Breast epithelium (tissue), 4 donors: ENCODE measurements at regions not wholly inside any gene's neighbourhood (a gene's known extent, or its start where the extent isn't known, plus 50 kb on each side); places are given as distances from the start of the nearest gene placed in this dataset.
A peak's percentile ranks its signal among the peaks of the same experiment; 100 is the strongest.

Experiments
- DNase-seq, 2 donors: peaks; one replicate each; pipeline ENCODE4 v3.0.0-alpha.2; 2019; ENCODE audit warnings: low spot score in 2 of 2
- H3K27ac ChIP-seq, 2 donors: fragments of 200-600 bp; sonication (generic) in 1 of 2; one replicate each; pipeline ENCODE4 v1.5.1; 2016 to 2019; ENCODE audit warnings: mild to moderate bottlenecking in 1 of 2
- H3K27me3 ChIP-seq, 2 donors: fragments of 200-600 bp; sonication (generic) in 1 of 2; one replicate each; pipeline versions ENCODE4 v1.5.1 to v1.6.0; 2017 to 2019; ENCODE audit warnings: control low read depth in 1 of 2, mild to moderate bottlenecking in 1 of 2
- H3K36me3 ChIP-seq: fragments of 200-600 bp; one replicate; pipeline ENCODE4 v1.5.1; 2019
- H3K4me1 ChIP-seq, 2 donors: fragments of 200-600 bp; sonication (generic); one replicate each; pipeline ENCODE4 v1.5.1; 2016 to 2019; ENCODE audit warnings: control low read depth in 1 of 2
- H3K4me3 ChIP-seq, 3 donors: fragments of 200-600 bp; sonication (generic); 1 replicate in 2 of 3; 2 replicates in 1 of 3; pipeline ENCODE4 v1.5.1; 2016 to 2019; ENCODE audit warnings: mild to moderate bottlenecking in 3 of 3, moderate library complexity in 2 of 3
- H3K9me3 ChIP-seq, 2 donors: fragments of 200-600 bp; sonication (generic) in 1 of 2; one replicate each; pipeline ENCODE4 v1.5.1; 2016 to 2019; ENCODE audit warnings: control low read depth in 1 of 2
- CTCF ChIP-seq, 3 donors: fragments of 450-650 bp; IDR thresholded peaks; one replicate each; pipeline ENCODE4 v1.5.1; 2016 to 2017; ENCODE audit warnings: antibody characterized with exemption in 3 of 3, mild to moderate bottlenecking in 3 of 3, moderate library complexity in 3 of 3
- POLR2A ChIP-seq: fragments of 450-650 bp; IDR thresholded peaks from one replicate; pipeline ENCODE4 v1.6.1; 2016; ENCODE audit warnings: antibody characterized with exemption, mild to moderate bottlenecking, moderate library complexity
- POLR2AphosphoS5 ChIP-seq, 3 donors: sonication (generic); formaldehyde crosslinking; IDR thresholded peaks; one replicate each; pipeline ENCODE4 v1.6.1; 2017; ENCODE audit warnings: antibody characterized with exemption in 3 of 3
- intact Hi-C: fragments of 100-400 bp; cut with DNase I; formaldehyde crosslinking; loops from one replicate; pipeline ENCODE4 v1.15.1; 2023; ENCODE audit warnings: low total_unique reads

GRCh38 chr15:91407269-91407889, 307.3 kb downstream of the SV2B start:
- no peak overlapping the region for H3K4me3 ChIP-seq
- H3K4me1 ChIP-seq: no peaks in the 10 kb centered on the region
- H3K27me3 ChIP-seq: no peaks in the 10 kb centered on the region
- intact Hi-C loops: no loop called here
- DNase-seq: no peak
- no peak overlapping the region for H3K27ac ChIP-seq
- no peaks in the 10 kb centered on the region for H3K36me3 ChIP-seq
- H3K9me3 ChIP-seq: no peaks in the 10 kb centered on the region
- no peak for TF ChIP-seq CTCF (IDR thresholded peaks at IDR 0.05)
- TF ChIP-seq POLR2AphosphoS5 (IDR thresholded peaks at IDR 0.05): no peak
- no peak for TF ChIP-seq POLR2A

DNA sequence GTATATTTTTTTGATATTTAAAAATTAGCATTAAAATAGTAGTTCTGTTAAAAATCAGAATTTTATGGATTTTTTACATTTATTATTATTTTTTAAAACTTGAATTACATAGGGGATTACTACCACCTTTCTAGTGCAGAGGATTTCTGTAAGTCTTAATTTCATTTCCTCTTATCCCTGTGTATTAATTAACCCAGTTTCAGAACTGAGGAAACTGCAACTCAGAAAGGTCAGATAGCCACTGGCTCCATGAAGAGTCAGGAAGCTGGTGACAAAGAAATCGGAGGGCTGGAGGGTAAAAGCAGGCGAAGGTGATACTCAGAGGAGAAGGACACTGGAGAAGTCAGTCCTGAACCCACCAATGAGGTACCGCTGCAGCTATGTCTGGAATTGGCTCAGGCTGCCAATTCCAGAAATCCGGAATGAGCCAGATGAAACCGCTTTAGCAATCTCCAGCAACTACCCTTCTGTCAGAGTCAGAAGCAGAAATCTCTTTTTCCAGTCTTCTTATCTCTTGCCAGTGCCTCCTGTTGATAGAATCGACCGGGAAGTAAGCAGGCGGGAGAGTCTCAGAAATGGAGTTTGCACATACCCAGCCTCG, 308.5 kb downstream of the SV2B start:
- Histone ChIP-seq H3K4me1 (no peaks in the 10 kb centered on the region), H3K27me3 (no peaks in the 10 kb centered on the region), H3K36me3 (no peaks in the 10 kb centered on the region), H3K27ac (peak overlapping the region in 1 of 2 donors; percentile 48), H3K4me3 (peak overlapping the region in 1 of 3 donors; percentile 20), H3K9me3 (no peaks in the 10 kb centered on the region)
- DNase-seq: no peak
- TF ChIP-seq CTCF (IDR thresholded peaks at IDR 0.05) (no peak), POLR2AphosphoS5 (IDR thresholded peaks at IDR 0.05) (no peak), POLR2A (no peak)
- intact Hi-C loops: no loop called here

- TF ChIP-seq POLR2A (no peak), POLR2AphosphoS5 (IDR thresholded peaks at IDR 0.05) (no peak), CTCF (IDR thresholded peaks at IDR 0.05) (no peak)
Observed at GRCh38 chr15:91409387-91409786, 309.3 kb downstream of the SV2B start.

GRCh38 chr15:91411586-91411985, 311.5 kb downstream of the SV2B start:
- Histone ChIP-seq H3K4me1 (no peaks in the 10 kb centered on the region), H3K27ac (no peak overlapping the region), H3K4me3 (no peak overlapping the region), H3K9me3 (no peaks in the 10 kb centered on the region), H3K27me3 (no peaks in the 10 kb centered on the region), H3K36me3 (no peaks in the 10 kb centered on the region)
- DNase-seq: no peak
- intact Hi-C loops: no loop called here
- TF ChIP-seq POLR2AphosphoS5 (IDR thresholded peaks at IDR 0.05) (no peak), POLR2A (no peak), CTCF (IDR thresholded peaks at IDR 0.05) (no peak)

More at GRCh38 chr15:91409387-91409786, 309.3 kb downstream of the SV2B start:
- H3K36me3 ChIP-seq: no peaks in the 10 kb centered on the region
- DNase-seq: no peak
- H3K27ac ChIP-seq: no peak overlapping the region
- intact Hi-C loops: no loop called here
- H3K9me3 ChIP-seq: no peaks in the 10 kb centered on the region
- no peaks in the 10 kb centered on the region for H3K27me3 ChIP-seq
- no peak overlapping the region for H3K4me3 ChIP-seq
- no peaks in the 10 kb centered on the region for H3K4me1 ChIP-seq

DNA sequence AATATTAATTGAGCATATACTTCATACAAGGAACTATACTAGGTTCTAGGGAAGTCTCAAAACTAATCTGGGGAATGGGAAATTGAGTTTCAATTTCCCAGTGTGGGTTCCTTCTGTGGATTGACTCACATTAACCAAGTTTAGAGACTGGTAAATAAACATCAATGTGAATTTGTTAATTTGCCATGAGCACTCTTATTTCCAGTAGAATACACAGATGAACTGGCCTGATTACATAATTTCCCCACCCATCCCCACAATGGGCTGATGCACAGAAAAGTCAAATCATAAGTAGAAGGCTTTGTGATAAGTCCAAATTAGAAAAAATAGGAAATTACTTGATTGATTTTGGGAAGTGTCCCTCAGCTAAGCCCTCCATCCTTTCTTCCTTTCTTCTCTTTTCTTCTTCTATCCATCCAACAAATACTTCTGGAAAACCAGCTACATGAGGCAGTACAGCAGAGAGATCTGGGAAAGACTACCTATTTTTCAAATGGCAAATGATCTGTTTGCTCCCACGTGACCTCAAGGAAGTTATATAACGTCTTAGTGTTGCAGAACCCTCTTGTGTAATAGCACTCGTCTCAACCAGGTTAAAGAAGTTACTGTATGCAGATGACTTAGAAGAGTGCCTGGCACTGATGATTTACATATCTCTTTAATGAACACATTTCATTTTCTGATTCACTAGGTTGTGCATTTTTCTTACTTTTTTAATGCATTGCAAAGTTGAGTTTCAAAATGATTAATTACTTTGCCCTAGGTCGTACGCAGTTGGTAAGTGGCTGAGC, 312.3 kb downstream of the SV2B start:
- Histone ChIP-seq H3K27me3 (no peaks in the 10 kb centered on the region), H3K36me3 (no peaks in the 10 kb centered on the region), H3K9me3 (no peaks in the 10 kb centered on the region), H3K4me1 (no peaks in the 10 kb centered on the region), H3K4me3 (no peak overlapping the region), H3K27ac (no peak overlapping the region)
- TF ChIP-seq POLR2A (no peak), CTCF (IDR thresholded peaks at IDR 0.05) (no peak), POLR2AphosphoS5 (IDR thresholded peaks at IDR 0.05) (no peak)
- DNase-seq: no peak
- intact Hi-C loops: no loop called here
